GM18868 (cell line): ENCODE measurements at regions not wholly inside any gene's neighbourhood (a gene's known extent, or its start where the extent isn't known, plus 50 kb on each side); places are given as distances from the start of the nearest gene placed in this dataset.
A peak's percentile ranks its signal among the peaks of the same experiment; 100 is the strongest.

ENCODE experiments used
- ATAC-seq: cut with Tn5 transposase; IDR thresholded peaks from one replicate; pipeline ENCODE4 v1.9.1; 2021; ENCODE audit warnings: mild to moderate bottlenecking, moderate library complexity; ENCODE audit not compliant: unreplicated experiment

DNA sequence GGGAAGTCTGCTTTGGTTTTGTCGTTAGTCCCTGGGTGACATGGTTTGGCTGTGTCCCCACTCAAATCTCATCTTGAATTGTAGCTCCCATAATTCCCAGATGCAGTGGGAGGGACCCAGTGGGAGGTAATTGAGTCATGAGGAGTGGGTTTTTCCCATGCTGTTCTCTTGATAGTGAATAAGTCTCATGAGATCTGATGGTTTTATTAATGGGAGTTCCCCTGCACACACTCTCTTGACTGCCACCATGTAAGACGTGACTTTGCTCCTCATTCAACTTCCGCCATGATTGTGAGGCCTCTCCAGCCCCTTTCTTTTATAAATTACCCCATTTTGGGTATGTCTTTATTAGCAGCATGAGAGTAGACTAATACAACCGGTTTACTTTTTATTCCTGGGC lies 405.8 kb upstream of the ID2 start:
- no peak for ATAC-seq

GRCh38 chr2:8277921-8278571 lies 403.8 kb upstream of the ID2 start:
- ATAC-seq: no peak

GRCh38 chr2:8278709-8279354 lies 403.0 kb upstream of the ID2 start:
- no peak for ATAC-seq

DNA sequence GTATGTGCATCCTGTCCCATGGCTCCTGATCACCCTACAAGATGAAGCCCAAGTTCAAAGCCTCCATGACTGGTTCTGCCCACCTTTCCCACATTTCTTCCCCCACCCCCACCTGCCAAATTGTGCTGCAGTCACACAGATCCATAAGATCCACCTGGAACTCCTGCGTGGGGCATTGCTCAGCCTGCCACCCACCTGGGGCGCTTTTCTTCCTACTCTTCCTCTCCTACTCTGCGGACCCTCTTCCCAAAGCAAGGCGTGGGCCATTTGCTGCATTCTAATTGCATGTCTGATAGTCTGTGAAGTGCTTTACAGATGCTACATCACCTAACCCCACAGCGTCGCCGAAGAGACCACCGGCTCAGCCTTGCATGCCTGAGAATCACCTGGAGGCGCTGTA lies 402.4 kb upstream of the ID2 start:
- ATAC-seq: no peak

DNA sequence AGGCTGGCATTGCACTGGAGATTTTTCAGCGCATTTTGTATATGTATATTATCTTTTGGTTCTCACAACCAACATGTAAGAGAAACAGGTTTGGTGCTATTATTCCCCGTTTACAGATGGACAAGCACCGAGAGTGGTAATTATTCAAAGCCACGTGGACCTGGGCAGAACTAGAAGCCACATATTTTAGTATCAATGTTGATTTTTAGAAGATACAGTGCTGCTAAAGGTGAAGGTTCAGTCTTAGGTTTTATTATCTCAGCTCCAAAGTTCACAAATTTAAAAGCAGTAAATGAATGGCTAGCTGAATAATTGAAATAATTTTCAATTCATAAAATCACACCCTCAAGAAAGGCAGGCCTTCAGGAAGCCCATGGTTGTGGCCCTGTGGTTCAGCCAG lies 400.6 kb upstream of the ID2 start:
- no peak for ATAC-seq

GRCh38 chr2:8281950-8282857 lies 399.7 kb upstream of the ID2 start:
- no peak for ATAC-seq

DNA sequence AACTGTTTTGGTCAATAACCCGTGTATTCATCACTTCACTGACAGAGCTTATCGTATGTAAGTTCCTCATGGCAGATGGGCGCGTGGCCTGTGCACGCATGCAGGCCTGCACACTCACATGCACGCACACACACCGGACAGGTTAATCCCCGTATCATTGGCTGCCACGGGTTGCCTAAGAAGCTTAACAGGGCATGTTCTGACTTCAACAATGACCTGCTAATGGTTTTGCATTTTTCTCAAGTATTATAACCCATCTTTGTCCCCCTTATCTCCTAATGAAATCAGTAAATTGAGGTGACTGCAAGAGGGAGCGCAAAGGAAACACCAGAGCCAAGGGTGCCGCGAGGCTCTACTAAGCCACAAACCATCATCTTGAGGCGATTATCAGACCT lies 399.0 kb upstream of the ID2 start:
- ATAC-seq: no peak

- ATAC-seq: no peak
Measured at GRCh38 chr2:8285081-8285480, 396.8 kb upstream of the ID2 start.

- no peak for ATAC-seq
Measured at GRCh38 chr2:8285898-8286297, 396.0 kb upstream of the ID2 start.

GRCh38 chr2:8288206-8288605 lies 393.6 kb upstream of the ID2 start:
- ATAC-seq: no peak

- ATAC-seq: no peak
Measured at GRCh38 chr2:8289111-8289510, 392.7 kb upstream of the ID2 start.

- ATAC-seq: no peak
Measured at GRCh38 chr2:8290771-8291352, 391.0 kb upstream of the ID2 start.

DNA sequence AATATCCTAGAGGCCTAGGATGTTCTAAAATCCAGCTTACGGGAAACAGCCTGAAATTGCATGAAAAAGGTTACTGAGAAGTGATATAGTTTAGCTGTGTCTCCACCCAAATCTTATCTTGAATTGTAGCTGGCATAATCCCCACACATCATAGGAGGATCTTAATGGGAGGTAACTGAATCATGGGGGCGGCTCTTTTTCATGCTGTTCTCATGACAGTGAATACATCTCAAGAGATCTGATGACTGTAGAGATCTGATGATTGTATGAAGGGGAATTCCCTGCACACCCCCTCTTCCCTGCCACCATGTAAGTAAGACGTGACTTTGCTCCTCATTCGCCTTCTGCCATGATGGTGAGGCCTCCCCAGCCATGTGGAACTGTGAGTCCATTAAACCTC lies 385.6 kb upstream of the ID2 start:
- ATAC-seq: no peak

DNA sequence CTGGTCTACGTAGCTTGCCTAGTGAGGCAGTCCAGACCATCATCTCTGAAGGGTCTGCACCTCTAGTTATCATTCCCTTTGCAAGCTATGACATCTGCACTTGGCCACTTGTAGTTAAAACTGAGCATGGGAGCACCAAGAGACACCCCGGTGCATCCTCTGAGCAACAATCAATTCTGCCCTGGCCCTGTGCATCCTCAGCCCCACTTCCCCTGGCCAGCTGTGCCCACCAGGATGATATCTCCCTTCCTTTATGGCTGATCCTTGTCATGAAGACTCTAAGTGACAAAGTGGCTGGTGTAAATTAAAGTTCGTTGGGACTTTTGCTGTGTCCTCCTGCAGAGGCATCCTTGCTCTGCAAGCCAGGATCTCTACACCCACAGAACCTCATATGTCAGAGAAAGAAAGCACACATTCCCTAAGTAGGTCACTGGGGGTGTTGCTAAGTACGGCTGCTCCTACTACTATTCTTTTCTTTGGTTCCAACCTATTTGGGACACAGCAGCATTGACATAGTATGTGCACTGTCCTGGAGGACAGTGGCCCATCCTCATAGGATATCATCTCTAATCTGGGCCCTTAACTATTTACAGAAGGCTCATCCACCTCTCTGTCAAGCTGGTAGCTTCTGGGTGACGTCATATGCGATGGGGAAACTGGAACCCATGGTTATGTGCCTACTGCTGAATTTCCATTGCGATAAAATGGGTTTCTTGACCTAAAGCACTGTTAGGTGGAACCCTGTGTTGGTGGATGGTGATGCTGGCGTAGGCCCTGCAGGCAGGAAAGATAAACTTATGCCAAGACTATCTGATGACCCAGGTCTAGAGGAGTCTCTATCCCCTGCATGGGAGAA lies 384.3 kb upstream of the ID2 start:
- ATAC-seq: no peak

DNA sequence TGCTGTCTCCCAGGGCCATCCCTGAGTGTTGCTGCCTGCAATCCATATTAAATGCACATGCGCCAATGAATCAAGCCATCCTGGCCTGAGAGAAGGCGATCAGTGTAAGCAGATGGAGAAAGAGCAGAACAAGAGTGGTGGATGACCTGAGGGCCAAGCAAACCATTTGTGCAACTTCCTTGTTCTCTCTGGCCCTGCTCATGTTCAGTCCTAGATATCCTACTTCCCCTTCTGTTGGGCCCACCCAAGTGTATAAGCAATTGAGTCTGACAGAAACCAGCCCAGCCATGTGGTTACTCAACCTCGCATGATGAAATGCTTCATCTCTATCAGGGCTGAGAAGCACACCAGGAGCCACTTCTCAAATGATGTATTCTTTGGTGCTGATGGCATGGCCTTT lies 383.1 kb upstream of the ID2 start:
- ATAC-seq: peak; percentile 35

DNA sequence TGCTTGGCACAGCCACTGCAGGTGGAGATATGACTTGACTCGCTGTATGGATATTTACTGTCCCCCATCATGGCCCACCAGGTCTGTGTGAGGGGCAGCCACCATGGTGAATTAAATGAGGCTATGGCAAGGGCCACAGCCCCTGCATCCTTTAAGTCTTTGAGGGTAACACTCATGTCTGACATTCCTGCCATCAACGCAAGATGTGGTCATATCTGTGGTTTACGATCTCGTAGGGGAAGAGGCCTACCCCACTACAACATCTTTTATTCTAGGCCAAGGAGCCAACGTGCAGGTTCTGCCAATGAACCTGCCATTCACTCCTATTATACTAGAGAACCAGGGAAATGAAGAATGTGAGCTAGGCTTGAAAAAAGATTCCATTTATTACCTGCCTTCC lies 381.6 kb upstream of the ID2 start:
- no peak for ATAC-seq

GRCh38 chr2:8300905-8301304 lies 381.0 kb upstream of the ID2 start:
- no peak for ATAC-seq

DNA sequence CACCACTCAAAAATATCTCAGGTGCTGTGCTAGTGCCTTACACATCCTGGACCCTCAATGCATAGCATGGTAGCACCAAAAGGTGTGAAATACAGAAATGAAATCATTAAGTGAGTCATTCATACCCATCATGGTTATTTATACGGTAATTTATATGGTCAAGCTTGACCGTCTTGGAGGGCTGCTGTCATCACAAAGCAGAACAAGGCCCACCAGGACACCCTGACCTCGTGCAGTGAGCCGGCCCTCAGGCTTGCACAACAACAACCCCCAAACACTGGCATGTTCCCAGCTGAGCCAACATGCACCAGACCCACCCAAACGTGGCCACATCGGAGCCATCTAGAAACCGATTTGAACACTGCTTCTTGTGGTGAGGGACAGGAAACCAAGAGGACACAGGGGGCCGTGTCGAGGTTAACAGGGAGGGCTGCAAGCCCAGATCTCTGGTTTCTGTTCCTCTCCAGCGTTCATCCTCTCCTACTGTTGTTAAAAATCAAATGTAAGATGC lies 378.5 kb upstream of the ID2 start:
- ATAC-seq: peak; percentile 57

DNA sequence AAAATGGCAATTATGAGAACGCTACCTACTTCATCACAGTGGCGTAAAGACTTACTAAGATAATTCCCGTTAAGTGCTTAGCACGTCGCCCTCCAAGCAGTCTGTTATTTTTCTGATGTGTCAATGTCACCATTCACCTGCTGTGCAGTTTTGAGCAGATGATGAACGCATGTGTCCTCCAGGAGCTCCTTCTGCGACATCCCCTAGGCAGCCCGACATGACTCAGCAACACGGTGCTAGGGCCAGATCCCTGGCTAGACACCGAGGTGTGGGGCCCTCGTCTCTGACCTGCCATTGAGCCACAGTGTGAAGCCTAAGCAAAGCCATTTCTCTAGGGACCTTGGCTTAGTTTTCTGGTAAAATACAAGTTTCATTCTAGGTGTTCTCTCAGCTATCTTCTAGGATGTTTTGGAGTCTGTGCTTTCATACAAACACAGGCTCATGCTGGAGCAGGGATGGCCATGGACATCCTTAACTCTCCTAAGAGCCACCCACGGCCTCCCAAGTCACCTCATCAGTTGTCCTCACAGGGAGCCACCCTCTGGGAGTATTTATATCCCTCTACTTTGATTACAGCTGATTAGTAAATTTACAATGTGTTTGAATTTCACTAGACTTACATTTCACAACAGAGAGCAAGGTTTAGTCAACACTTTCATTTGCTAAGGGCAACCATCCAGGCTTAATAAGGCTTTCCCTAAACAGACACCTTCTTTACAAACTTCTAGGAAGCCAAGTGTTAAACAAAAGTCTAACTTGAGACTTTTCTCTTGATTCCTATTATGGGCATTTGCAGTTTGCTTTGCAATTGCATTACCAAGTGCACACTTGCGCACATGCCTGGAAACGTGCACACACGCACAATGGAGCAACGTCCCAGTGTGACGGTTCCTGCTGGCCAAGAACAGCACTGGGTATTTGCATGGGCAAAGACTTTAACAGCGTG lies 376.8 kb upstream of the ID2 start:
- ATAC-seq: no peak
